GM19023 (cell line): ENCODE measurements at regions not wholly inside any gene's neighbourhood (a gene's known extent, or its start where the extent isn't known, plus 50 kb on each side); places are given as distances from the start of the nearest gene placed in this dataset.

Source experiments
- ATAC-seq: cut with Tn5 transposase; IDR thresholded peaks from one replicate; pipeline ENCODE4 v1.9.1; 2021; ENCODE audit warnings: mild to moderate bottlenecking, moderate library complexity; ENCODE audit not compliant: unreplicated experiment

DNA sequence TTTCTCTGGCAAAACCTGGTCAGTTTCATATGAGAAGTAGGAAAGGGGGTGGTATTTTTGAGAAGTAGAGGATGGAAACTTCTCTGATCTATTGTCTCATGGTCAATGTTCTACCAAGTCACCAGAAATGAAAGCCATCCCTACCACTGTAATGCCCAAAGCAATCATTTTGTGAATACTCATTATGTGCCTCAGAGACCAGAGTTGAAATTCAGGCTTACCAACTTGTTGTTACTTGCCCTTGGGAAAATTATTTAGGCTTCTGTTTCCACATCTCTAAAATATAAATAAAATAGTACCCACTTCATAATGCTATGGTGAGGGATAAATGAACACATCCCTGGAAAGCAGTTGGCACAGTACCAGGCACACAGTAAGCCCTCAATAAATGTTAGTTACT is 723.7 kb upstream of the TBX3 start:
- no peak for ATAC-seq

- no peak for ATAC-seq
These were observed 723.1 kb upstream of the TBX3 start for GRCh38 chr12:115407036-115407435.

GRCh38 chr12:115405471-115405860 is 721.5 kb upstream of the TBX3 start:
- ATAC-seq, result no peak

- no peak for ATAC-seq
These were observed 720.9 kb upstream of the TBX3 start for GRCh38 chr12:115404761-115405470.

DNA sequence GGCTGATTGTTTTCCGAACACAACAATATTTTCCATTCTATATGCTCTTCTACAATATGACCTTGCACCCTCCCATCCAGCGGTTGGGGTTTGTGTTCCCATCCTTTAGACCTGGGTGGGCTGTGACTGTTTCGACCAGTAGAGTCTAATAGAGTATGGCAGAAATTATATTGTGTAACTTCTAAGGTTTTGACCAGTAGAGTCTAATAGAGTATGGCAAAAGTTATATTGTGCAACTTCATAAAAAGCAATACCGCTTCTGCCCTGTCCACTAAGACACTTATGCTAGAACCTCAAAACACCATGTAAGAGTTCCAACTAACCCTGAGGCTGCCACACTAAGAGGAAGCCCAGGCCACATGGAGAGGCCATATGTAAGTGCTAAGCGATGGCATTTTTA is 719.7 kb upstream of the TBX3 start:
- no peak for ATAC-seq

- no peak for ATAC-seq
These were observed 719.3 kb upstream of the TBX3 start for GRCh38 chr12:115403253-115403652.

DNA sequence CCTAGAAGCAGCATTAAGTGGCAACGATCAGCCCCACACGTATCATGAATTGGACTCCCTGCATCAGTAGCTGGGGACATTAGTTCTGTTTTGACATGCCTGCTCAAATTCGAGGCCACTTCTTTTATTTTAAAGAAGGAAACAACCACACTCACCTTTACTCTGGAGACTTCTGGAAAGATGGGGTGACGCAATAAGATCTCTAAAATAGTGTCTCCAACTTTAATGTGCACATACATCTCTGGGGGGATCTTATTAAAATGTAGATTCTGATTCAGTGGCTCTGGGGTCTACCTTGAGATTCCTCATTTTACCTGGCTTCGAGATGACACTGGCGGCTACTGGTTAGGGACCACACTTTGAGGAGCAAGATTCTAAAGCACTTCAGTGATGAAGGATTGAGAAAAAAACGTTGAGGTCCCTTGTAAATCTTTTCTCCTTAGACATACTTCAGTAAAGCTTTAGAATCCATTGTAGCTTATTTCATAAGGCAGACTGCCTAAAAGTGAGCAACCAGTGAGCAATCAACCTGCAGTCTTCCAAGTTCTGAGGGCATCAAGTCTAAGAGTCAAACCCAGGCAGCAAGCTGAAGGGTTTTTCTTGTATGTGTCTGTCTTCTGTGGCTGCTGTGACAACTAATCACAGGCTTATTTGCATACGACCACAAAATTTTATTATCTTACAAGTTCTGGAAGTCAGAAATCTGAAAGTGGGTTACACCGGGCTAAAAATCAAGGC is 718.6 kb upstream of the TBX3 start:
- no peak for ATAC-seq

- ATAC-seq, result no peak
These were observed 717.8 kb upstream of the TBX3 start for GRCh38 chr12:115401761-115402160.

DNA sequence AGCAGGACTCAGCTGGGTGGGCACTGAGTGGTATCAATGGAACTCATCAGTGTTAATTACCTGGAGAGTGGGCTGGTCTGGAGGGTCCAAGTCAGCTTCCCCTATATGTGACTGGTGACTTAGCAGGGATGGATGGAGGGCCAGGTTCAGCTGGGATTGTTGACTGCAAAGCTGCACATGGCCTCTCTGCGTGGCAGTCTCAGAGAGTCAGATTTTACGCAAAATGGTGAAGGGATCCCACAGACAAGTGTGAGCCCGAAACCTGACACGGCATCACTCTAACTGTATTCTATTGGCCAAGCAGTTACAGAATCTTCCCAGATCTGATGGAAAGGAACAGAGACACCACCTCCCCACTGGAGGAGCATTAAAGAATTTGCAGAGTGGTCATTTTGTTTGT is 716.0 kb upstream of the TBX3 start:
- ATAC-seq, result no peak

- no peak for ATAC-seq
These were observed 714.4 kb upstream of the TBX3 start for GRCh38 chr12:115398311-115398781.

DNA sequence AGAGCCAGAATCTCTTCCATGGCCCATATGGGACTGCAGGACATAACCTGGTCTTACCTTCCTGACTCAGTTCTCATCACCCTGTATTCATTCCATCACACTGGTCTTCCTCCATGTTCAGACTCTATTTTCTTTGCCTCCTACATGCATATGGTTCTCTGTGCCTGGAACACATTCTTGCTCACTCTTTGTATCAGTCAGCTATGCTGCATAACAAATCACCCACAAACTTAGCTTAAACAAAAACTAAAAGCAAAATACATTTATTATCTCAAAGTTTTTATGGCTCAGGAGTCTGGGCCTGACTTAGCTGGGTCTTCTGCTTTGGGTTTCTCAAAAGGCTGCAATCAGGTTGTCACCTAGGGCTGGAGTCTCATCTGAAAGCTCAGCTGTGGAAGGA is 712.6 kb upstream of the TBX3 start:
- no peak for ATAC-seq

DNA sequence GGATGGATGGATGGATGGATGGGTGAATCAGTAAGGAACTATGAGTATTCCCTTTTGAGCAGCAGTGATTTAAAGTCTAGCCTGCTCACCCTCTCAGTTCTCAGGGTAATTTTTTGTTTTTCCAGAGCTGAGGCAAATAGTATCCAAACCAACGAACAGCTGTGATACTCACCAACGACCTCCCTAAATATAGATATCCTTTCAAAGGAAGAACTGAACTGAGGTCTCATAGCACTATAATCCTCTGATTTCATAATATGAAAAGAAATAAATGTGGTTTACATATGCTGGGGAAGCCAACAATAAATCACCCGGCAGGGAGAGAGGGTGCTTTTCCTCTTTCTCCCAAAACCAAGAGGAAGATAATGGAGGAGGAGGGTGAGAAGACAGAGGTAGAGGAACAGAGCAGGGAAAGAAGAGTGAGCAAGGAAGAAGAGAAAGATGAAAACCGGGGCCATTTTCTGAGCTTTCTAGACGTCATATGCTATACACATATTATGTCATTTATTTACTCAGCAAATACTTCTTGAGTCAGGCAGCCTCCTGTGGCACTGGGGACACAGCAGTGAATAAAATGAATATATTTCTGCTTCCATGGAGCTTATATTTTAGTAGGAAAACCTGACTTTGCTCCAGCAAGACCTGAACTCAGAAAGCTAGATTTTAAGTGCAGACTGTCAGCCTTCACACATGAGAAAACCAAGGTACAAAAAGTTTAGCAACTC is 710.7 kb upstream of the TBX3 start:
- no peak for ATAC-seq

- ATAC-seq, result no peak
These were observed 704.2 kb upstream of the TBX3 start for GRCh38 chr12:115388139-115388538.

GRCh38 chr12:115387467-115387901 is 703.5 kb upstream of the TBX3 start:
- no peak for ATAC-seq

DNA sequence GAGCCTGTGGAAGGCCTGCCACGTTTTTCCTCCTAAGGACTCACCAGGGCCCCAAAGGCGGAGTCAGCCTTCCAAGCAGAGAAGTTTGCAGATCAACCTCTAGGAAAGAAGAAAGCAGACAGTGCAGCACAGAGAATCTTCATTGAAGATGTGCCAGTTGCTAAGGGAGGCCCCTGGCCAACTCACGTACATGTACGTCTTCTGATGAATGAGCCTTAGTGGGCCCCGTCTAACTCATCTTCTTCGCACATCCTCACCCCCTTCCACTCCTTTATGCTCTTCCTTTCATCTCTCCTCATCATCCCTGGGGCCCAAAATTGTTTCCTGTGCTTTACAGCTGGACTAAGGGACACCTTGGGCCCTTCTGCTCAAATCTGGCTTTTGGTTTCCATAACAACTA is 703.0 kb upstream of the TBX3 start:
- ATAC-seq, result no peak

DNA sequence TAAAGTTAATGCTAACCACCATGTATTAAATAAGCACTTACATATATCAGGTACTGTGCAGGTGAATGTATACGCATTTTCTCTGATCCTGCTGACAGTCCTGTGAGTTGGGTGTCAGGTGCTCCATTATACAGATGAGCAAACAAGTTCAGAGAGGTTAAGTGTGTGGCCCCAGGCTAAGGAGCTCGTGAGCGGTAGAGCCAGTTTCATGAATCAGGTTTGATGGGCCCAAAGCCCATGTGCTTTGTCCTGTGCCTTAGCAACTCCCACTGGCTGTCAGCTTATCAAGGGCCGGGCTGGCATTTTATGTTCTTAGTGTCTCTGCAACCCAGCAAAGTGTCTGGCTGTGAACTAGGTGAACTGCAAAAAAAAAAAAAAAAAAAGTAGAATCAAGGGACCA is 701.2 kb upstream of the TBX3 start:
- no peak for ATAC-seq

- no peak for ATAC-seq
These were observed 700.4 kb upstream of the TBX3 start for GRCh38 chr12:115384391-115384790.

- ATAC-seq, result no peak
These were observed 699.7 kb upstream of the TBX3 start for GRCh38 chr12:115383668-115384067.

GRCh38 chr12:115382681-115383080 is 698.7 kb upstream of the TBX3 start:
- no peak for ATAC-seq

DNA sequence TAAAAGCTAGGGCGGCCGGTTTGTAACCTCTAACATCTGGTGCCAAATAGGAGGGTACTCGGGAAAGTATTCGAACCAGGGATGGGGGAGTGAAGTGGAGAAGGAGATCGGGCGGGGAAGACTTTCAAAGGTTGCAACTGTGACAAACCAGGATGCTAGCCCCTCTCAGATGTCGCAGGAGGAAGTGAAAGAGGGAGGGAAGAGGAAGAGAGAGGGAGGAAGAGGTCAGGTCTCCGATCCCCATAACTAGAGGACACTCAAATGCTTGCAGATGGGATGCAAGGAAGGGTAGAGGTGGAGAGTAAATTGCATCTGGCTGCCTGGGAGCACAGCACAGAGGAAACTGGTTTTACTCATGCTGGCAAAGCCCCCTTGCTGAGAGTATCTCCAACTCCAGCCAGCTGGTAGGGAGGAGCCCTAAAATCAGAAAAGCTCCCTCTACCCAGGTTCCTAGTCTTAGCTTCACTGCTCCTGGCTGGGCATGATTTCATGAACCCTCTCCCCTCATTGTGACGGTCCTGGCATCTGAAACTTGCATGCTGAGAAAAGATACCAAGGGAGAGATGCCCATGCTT is 696.7 kb upstream of the TBX3 start:
- ATAC-seq, result no peak

GRCh38 chr12:115378291-115378690 is 694.3 kb upstream of the TBX3 start:
- no peak for ATAC-seq
